Mesothelial cell of epicardium (in vitro differentiated cells): ENCODE measurements at regions not wholly inside any gene's neighbourhood (a gene's known extent, or its start where the extent isn't known, plus 50 kb on each side); places are given as distances from the start of the nearest gene placed in this dataset.

Source experiments
- DNase-seq, 2 experiments: peaks; one replicate each; pipeline ENCODE4 v3.0.0; 2021; ENCODE audit warnings: low spot score in 2 of 2; ENCODE audit not compliant: unreplicated experiment in 2 of 2
- H3K27ac Mint-ChIP-seq: 2 replicates; pipeline ENCODE4 v1.8.0; 2021; ENCODE audit warnings: mixed read lengths
- H3K27me3 Mint-ChIP-seq: 2 replicates; pipeline ENCODE4 v1.8.0; 2021; ENCODE audit warnings: low read depth, mixed read lengths
- H3K36me3 Mint-ChIP-seq: 2 replicates; pipeline ENCODE4 v1.8.0; 2021; ENCODE audit warnings: mixed read lengths
- H3K4me1 Mint-ChIP-seq: 2 replicates; pipeline ENCODE4 v1.8.0; 2021; ENCODE audit warnings: mixed read lengths
- H3K4me3 Mint-ChIP-seq: 2 replicates; pipeline ENCODE4 v1.8.0; 2021; ENCODE audit warnings: mild to moderate bottlenecking, moderate library complexity, mixed read lengths
- H3K9me3 Mint-ChIP-seq: 2 replicates; pipeline ENCODE4 v1.8.0; 2021; ENCODE audit warnings: mixed read lengths
- CTCF ChIP-seq: fragments of 200-600 bp; sonication (generic); IDR thresholded peaks from one replicate; pipeline ENCODE4 v1.5.0; 2021; ENCODE audit warnings: antibody characterized with exemption; ENCODE audit not compliant: unreplicated experiment

- H3K4me1 Mint-ChIP-seq: peaks cover 5% of the 10 kb centered on the region
- H3K4me3 Mint-ChIP-seq: no peak overlapping the region
- DNase-seq: no peak
- TF ChIP-seq CTCF: no peak
- H3K9me3 Mint-ChIP-seq: peaks cover 15% of the 10 kb centered on the region
- H3K36me3 Mint-ChIP-seq: no peaks in the 10 kb centered on the region
- H3K27ac Mint-ChIP-seq: no peak overlapping the region
- no peaks in the 10 kb centered on the region for H3K27me3 Mint-ChIP-seq
Observed at GRCh38 chr4:92091335-92091734, 212.4 kb upstream of the GRID2 start.

GRCh38 chr4:92099861-92100260 is 203.9 kb upstream of the GRID2 start:
- H3K27ac Mint-ChIP-seq: no peak overlapping the region
- DNase-seq: no peak
- H3K36me3 Mint-ChIP-seq: no peaks in the 10 kb centered on the region
- H3K9me3 Mint-ChIP-seq: no peaks in the 10 kb centered on the region
- no peak for TF ChIP-seq CTCF
- no peaks in the 10 kb centered on the region for H3K27me3 Mint-ChIP-seq
- H3K4me1 Mint-ChIP-seq: no peaks in the 10 kb centered on the region
- no peak overlapping the region for H3K4me3 Mint-ChIP-seq

- DNase-seq: no peak
Observed at GRCh38 chr4:92100975-92101374, 202.8 kb upstream of the GRID2 start.

GRCh38 chr4:92101737-92102172 is 202.0 kb upstream of the GRID2 start:
- Mint-ChIP-seq H3K4me1 (no peaks in the 10 kb centered on the region), H3K27ac (no peak overlapping the region), H3K27me3 (no peaks in the 10 kb centered on the region), H3K9me3 (no peaks in the 10 kb centered on the region), H3K4me3 (no peak overlapping the region), H3K36me3 (no peaks in the 10 kb centered on the region)
- no peak for DNase-seq
- TF ChIP-seq CTCF: no peak

More at GRCh38 chr4:92100975-92101374, 202.8 kb upstream of the GRID2 start:
- Mint-ChIP-seq H3K4me1 (no peaks in the 10 kb centered on the region), H3K27me3 (no peaks in the 10 kb centered on the region), H3K36me3 (no peaks in the 10 kb centered on the region), H3K27ac (no peak overlapping the region), H3K4me3 (no peak overlapping the region), H3K9me3 (no peaks in the 10 kb centered on the region)
- TF ChIP-seq CTCF: no peak

- Mint-ChIP-seq H3K9me3 (no peaks in the 10 kb centered on the region), H3K27ac (no peak overlapping the region), H3K4me3 (no peak overlapping the region), H3K4me1 (no peaks in the 10 kb centered on the region), H3K36me3 (no peaks in the 10 kb centered on the region), H3K27me3 (no peaks in the 10 kb centered on the region)
- no peak for DNase-seq
- no peak for TF ChIP-seq CTCF
Observed at GRCh38 chr4:92104506-92104905, 199.3 kb upstream of the GRID2 start.

GRCh38 chr4:92106816-92107215 is 196.9 kb upstream of the GRID2 start:
- DNase-seq: no peak
- Mint-ChIP-seq H3K4me1 (no peaks in the 10 kb centered on the region), H3K4me3 (no peak overlapping the region), H3K27me3 (no peaks in the 10 kb centered on the region), H3K27ac (no peak overlapping the region), H3K9me3 (no peaks in the 10 kb centered on the region), H3K36me3 (no peaks in the 10 kb centered on the region)
- no peak for TF ChIP-seq CTCF
